Liver (tissue), 8 donors: ENCODE measurements at regions not wholly inside any gene's neighbourhood (a gene's known extent, or its start where the extent isn't known, plus 50 kb on each side); places are given as distances from the start of the nearest gene placed in this dataset.

Experiments used
- DNase-seq: peaks from one replicate; pipeline ENCODE4 v3.0.0-alpha.2; 2017; ENCODE audit warnings: low spot score
- H3K27ac ChIP-seq, 2 donors: one replicate each; pipeline ENCODE4 v1.7.0; 2013; ENCODE audit warnings: inconsistent platforms in 2 of 2, low read length in 2 of 2, control low read depth in 1 of 2, low read depth in 1 of 2, mild to moderate bottlenecking in 1 of 2
- H3K27me3 ChIP-seq, 4 donors: one replicate each; pipeline versions ENCODE4 v1.6.1 to v1.7.0; 2013; ENCODE audit warnings: low read length in 3 of 4, inconsistent platforms in 1 of 4, mild to moderate bottlenecking in 1 of 4, moderate library complexity in 1 of 4; ENCODE audit not compliant: control insufficient read depth in 4 of 4, insufficient read depth in 4 of 4
- H3K36me3 ChIP-seq, 4 donors: one replicate each; pipeline versions ENCODE4 v1.6.1 to v1.7.0; 2013; ENCODE audit warnings: low read length in 3 of 4, mild to moderate bottlenecking in 3 of 4, low read depth in 1 of 4, moderate library complexity in 1 of 4; ENCODE audit not compliant: control insufficient read depth in 4 of 4, insufficient read depth in 3 of 4
- H3K4me1 ChIP-seq, 4 donors: one replicate each; pipeline versions ENCODE4 v1.6.1 to v1.7.0; 2013; ENCODE audit warnings: low read length in 3 of 4, mild to moderate bottlenecking in 3 of 4, moderate library complexity in 1 of 4; ENCODE audit not compliant: control insufficient read depth in 4 of 4, insufficient read depth in 4 of 4
- H3K4me3 ChIP-seq, 3 donors: one replicate each; pipeline versions ENCODE4 v1.6.1 to v1.7.0; 2013; ENCODE audit warnings: low read length in 3 of 3, control low read depth in 1 of 3, low read depth in 1 of 3, mild to moderate bottlenecking in 1 of 3
- H3K9ac ChIP-seq, 2 donors: one replicate each; pipeline ENCODE4 v1.7.0; 2013; ENCODE audit warnings: low read length in 2 of 2, mild to moderate bottlenecking in 2 of 2, moderate library complexity in 2 of 2, control low read depth in 1 of 2, low read depth in 1 of 2
- H3K9me3 ChIP-seq, 4 donors: one replicate each; pipeline versions ENCODE4 v1.6.1 to v1.7.0; 2013; ENCODE audit warnings: low read length in 3 of 4; ENCODE audit not compliant: control insufficient read depth in 4 of 4
- EGR1 ChIP-seq, 2 donors: IDR thresholded peaks; 2 replicates each; pipeline ENCODE4 v1.6.1; 2016 to 2018; ENCODE audit warnings: antibody characterized with exemption in 2 of 2, low read depth in 2 of 2
- FOXA1 ChIP-seq: IDR thresholded peaks from 2 replicates; pipeline ENCODE4 v1.6.1; 2016; ENCODE audit warnings: antibody characterized with exemption
- FOXA2 ChIP-seq: IDR thresholded peaks from 2 replicates; pipeline ENCODE4 v1.6.1; 2016; ENCODE audit warnings: antibody characterized with exemption
- GABPA ChIP-seq, 2 donors: IDR thresholded peaks in 1 of 2; conservative IDR thresholded peaks in 1 of 2; 2 replicates each; pipeline ENCODE4 v1.6.1; 2016; ENCODE audit warnings: antibody characterized with exemption in 2 of 2, mild to moderate bottlenecking in 1 of 2, moderate library complexity in 1 of 2
- HNF4A ChIP-seq, 2 donors: conservative IDR thresholded peaks; 2 replicates each; pipeline ENCODE4 v1.6.1; 2016; ENCODE audit warnings: antibody characterized with exemption in 2 of 2, mild to moderate bottlenecking in 2 of 2
- HNF4G ChIP-seq: IDR thresholded peaks from 2 replicates; pipeline ENCODE4 v1.6.1; 2016; ENCODE audit warnings: antibody characterized with exemption
- JUND ChIP-seq, 2 donors: IDR thresholded peaks; 2 replicates each; pipeline ENCODE4 v1.6.1; 2016; ENCODE audit warnings: antibody characterized with exemption in 2 of 2
- MAX ChIP-seq: IDR thresholded peaks from 2 replicates; pipeline ENCODE4 v1.6.1; 2016; ENCODE audit warnings: antibody characterized with exemption
- NR2F2 ChIP-seq: IDR thresholded peaks from 2 replicates; pipeline ENCODE4 v1.6.1; 2016; ENCODE audit warnings: antibody characterized with exemption
- RAD21 ChIP-seq, 2 donors: IDR thresholded peaks; 2 replicates each; pipeline ENCODE4 v1.6.1; 2016; ENCODE audit warnings: antibody characterized with exemption in 2 of 2, mild to moderate bottlenecking in 2 of 2
- RXRA ChIP-seq, 2 donors: IDR thresholded peaks; 2 replicates each; pipeline ENCODE4 v1.6.1; 2017 to 2018; ENCODE audit warnings: antibody characterized with exemption in 2 of 2, mild to moderate bottlenecking in 1 of 2
- SP1 ChIP-seq: IDR thresholded peaks from 2 replicates; pipeline ENCODE4 v1.6.1; 2018; ENCODE audit warnings: antibody characterized with exemption, mild to moderate bottlenecking
- TAF1 ChIP-seq: conservative IDR thresholded peaks from 2 replicates; pipeline ENCODE4 v1.6.1; 2016; ENCODE audit warnings: antibody characterized with exemption, mild to moderate bottlenecking
- YY1 ChIP-seq: IDR thresholded peaks from 2 replicates; pipeline ENCODE4 v1.6.1; 2016; ENCODE audit warnings: antibody characterized with exemption, mild to moderate bottlenecking
- whole genome bisulfite sequencing: extraction: QIAGEN DNeasy Blood & Tissue Kit; methylation state at CpG from one replicate; pipeline ENCODE4 v1.1.7; 2013; 5-methylcytosine and 5-hydroxymethylcytosine counted together
- TF ChIP-seq, protein P1 (sequence below): IDR thresholded peaks from 2 replicates; pipeline ENCODE4 v1.6.1; 2016; ENCODE audit warnings: antibody characterized with exemption
- TF ChIP-seq, protein P2 (sequence below): fragments of 150-350 bp; IDR thresholded peaks from 2 replicates; pipeline ENCODE4 v1.5.1; 2017; ENCODE audit warnings: improper control_type of control experiment, low read depth, low read length; ENCODE audit not compliant: missing input control
- TF ChIP-seq, protein P3 (sequence below): IDR thresholded peaks from 2 replicates; pipeline ENCODE4 v1.6.1; 2016; ENCODE audit warnings: antibody characterized with exemption
- TF ChIP-seq, protein P4 (sequence below): IDR thresholded peaks from 2 replicates; pipeline ENCODE4 v1.6.1; 2016; ENCODE audit warnings: antibody characterized with exemption, mild to moderate bottlenecking
- donor health status: healthy.
- donor health status: healthy.
- donor health status: healthy.
- donor health status: healthy.
- donor health status: healthy.

DNA sequence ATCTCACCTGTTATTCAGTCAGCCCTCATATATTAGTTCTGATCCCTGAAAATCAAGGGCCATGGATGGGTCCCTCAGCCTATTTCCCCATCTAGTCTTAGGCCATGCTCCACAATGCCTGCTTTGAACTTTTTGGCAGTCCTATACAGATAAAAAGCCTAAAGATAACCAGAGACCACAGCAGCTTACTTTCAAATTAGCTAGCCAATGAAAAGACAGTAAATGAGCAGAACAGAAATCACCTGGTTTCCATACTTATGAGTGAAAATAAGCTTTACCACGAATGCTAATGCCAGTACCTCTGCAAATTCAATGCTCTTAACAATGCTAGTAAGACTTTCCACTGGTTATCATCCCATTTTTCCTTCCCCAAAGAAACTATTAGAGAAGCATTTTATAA lies 141.6 kb upstream of the SPRED1 start:
- H3K4me1 ChIP-seq, result no peaks in the 10 kb centered on the region
- H3K27me3 ChIP-seq, result no peaks in the 10 kb centered on the region
- H3K36me3 ChIP-seq, result no peaks in the 10 kb centered on the region
- H3K4me3 ChIP-seq, result no peak overlapping the region
- DNase-seq, result no peak
- 43% methylated on average over 1 of the region's 1 CpG for WGBS
- H3K9me3 ChIP-seq, result no peaks in the 10 kb centered on the region
- H3K27ac ChIP-seq, result no peak overlapping the region
- no peak overlapping the region for H3K9ac ChIP-seq
- TF ChIP-seq, protein P1, sequence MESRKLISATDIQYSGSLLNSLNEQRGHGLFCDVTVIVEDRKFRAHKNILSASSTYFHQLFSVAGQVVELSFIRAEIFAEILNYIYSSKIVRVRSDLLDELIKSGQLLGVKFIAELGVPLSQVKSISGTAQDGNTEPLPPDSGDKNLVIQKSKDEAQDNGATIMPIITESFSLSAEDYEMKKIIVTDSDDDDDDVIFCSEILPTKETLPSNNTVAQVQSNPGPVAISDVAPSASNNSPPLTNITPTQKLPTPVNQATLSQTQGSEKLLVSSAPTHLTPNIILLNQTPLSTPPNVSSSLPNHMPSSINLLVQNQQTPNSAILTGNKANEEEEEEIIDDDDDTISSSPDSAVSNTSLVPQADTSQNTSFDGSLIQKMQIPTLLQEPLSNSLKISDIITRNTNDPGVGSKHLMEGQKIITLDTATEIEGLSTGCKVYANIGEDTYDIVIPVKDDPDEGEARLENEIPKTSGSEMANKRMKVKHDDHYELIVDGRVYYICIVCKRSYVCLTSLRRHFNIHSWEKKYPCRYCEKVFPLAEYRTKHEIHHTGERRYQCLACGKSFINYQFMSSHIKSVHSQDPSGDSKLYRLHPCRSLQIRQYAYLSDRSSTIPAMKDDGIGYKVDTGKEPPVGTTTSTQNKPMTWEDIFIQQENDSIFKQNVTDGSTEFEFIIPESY, result no peak
- no peak for TF ChIP-seq YY1
- TF ChIP-seq, protein P2, sequence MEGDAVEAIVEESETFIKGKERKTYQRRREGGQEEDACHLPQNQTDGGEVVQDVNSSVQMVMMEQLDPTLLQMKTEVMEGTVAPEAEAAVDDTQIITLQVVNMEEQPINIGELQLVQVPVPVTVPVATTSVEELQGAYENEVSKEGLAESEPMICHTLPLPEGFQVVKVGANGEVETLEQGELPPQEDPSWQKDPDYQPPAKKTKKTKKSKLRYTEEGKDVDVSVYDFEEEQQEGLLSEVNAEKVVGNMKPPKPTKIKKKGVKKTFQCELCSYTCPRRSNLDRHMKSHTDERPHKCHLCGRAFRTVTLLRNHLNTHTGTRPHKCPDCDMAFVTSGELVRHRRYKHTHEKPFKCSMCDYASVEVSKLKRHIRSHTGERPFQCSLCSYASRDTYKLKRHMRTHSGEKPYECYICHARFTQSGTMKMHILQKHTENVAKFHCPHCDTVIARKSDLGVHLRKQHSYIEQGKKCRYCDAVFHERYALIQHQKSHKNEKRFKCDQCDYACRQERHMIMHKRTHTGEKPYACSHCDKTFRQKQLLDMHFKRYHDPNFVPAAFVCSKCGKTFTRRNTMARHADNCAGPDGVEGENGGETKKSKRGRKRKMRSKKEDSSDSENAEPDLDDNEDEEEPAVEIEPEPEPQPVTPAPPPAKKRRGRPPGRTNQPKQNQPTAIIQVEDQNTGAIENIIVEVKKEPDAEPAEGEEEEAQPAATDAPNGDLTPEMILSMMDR, result no peak
- no peak for TF ChIP-seq HNF4G
- no peak for TF ChIP-seq NR2F2
- TF ChIP-seq RAD21 (IDR thresholded peaks at IDR 0.05), result no peak
- no peak for TF ChIP-seq JUND (IDR thresholded peaks at IDR 0.05)
- TF ChIP-seq HNF4A (conservative IDR thresholded peaks at IDR 0.05), result no peak
- TF ChIP-seq, protein P3, sequence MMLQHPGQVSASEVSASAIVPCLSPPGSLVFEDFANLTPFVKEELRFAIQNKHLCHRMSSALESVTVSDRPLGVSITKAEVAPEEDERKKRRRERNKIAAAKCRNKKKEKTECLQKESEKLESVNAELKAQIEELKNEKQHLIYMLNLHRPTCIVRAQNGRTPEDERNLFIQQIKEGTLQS, result no peak
- TF ChIP-seq EGR1 (IDR thresholded peaks at IDR 0.05; ENCODE audit: low read depth in 2 of 2), result no peak
- TF ChIP-seq, protein P4, sequence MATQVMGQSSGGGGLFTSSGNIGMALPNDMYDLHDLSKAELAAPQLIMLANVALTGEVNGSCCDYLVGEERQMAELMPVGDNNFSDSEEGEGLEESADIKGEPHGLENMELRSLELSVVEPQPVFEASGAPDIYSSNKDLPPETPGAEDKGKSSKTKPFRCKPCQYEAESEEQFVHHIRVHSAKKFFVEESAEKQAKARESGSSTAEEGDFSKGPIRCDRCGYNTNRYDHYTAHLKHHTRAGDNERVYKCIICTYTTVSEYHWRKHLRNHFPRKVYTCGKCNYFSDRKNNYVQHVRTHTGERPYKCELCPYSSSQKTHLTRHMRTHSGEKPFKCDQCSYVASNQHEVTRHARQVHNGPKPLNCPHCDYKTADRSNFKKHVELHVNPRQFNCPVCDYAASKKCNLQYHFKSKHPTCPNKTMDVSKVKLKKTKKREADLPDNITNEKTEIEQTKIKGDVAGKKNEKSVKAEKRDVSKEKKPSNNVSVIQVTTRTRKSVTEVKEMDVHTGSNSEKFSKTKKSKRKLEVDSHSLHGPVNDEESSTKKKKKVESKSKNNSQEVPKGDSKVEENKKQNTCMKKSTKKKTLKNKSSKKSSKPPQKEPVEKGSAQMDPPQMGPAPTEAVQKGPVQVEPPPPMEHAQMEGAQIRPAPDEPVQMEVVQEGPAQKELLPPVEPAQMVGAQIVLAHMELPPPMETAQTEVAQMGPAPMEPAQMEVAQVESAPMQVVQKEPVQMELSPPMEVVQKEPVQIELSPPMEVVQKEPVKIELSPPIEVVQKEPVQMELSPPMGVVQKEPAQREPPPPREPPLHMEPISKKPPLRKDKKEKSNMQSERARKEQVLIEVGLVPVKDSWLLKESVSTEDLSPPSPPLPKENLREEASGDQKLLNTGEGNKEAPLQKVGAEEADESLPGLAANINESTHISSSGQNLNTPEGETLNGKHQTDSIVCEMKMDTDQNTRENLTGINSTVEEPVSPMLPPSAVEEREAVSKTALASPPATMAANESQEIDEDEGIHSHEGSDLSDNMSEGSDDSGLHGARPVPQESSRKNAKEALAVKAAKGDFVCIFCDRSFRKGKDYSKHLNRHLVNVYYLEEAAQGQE, result no peak
- TF ChIP-seq SP1, result no peak
- no peak for TF ChIP-seq FOXA1

- no peak overlapping the region for H3K9ac ChIP-seq
- 91% methylated on average over 6 of the region's 6 CpGs for WGBS
- no peak overlapping the region for H3K4me3 ChIP-seq
- H3K36me3 ChIP-seq, result no peaks in the 10 kb centered on the region
- no peaks in the 10 kb centered on the region for H3K27me3 ChIP-seq
- no peaks in the 10 kb centered on the region for H3K9me3 ChIP-seq
- H3K27ac ChIP-seq, result no peak overlapping the region
- no peak for DNase-seq
- H3K4me1 ChIP-seq, result no peaks in the 10 kb centered on the region
- TF ChIP-seq NR2F2 (no peak), HNF4A (conservative IDR thresholded peaks at IDR 0.05) (no peak), RXRA (IDR thresholded peaks at IDR 0.05) (no peak), HNF4G (no peak), JUND (IDR thresholded peaks at IDR 0.05) (no peak), FOXA1 (no peak), FOXA2 (no peak), YY1 (no peak), MAX (no peak), RAD21 (IDR thresholded peaks at IDR 0.05) (no peak), GABPA (IDR thresholded peaks at IDR 0.05 in 1 of 2, conservative IDR thresholded peaks at IDR 0.05 in 1 of 2) (no peak), TAF1 (no peak), SP1 (no peak)
- TF ChIP-seq, protein P1, result no peak
- TF ChIP-seq, protein P3, result no peak
- TF ChIP-seq, protein P2, result no peak
These were observed 140.2 kb upstream of the SPRED1 start for GRCh38 chr15:38112406-38112805.
